Body of pancreas (tissue), 4 donors: ENCODE measurements at regions not wholly inside any gene's neighbourhood (a gene's known extent, or its start where the extent isn't known, plus 50 kb on each side); places are given as distances from the start of the nearest gene placed in this dataset.

Experiments used
- CTCF ChIP-seq, 7 experiments: fragments of 450-650 bp in 4 of 7; fragments of 200-600 bp in 3 of 7; sonication (generic) in 3 of 7; IDR thresholded peaks; one replicate each; pipeline ENCODE4 v1.5.1; 2016 to 2019; ENCODE audit warnings: antibody characterized with exemption in 7 of 7
- POLR2A ChIP-seq, 3 donors: fragments of 450-650 bp; IDR thresholded peaks; one replicate each; pipeline ENCODE4 v1.6.1; 2016; ENCODE audit warnings: antibody characterized with exemption in 3 of 3, mild to moderate bottlenecking in 2 of 3

- no peak for TF ChIP-seq CTCF (IDR thresholded peaks at IDR 0.05)
- TF ChIP-seq POLR2A (IDR thresholded peaks at IDR 0.05) = no peak
Observed at GRCh38 chr2:41916177-41916576, 131.6 kb upstream of the PKDCC start.
